H1 (cell line): ENCODE measurements at regions not wholly inside any gene's neighbourhood (a gene's known extent, or its start where the extent isn't known, plus 50 kb on each side); places are given as distances from the start of the nearest gene placed in this dataset.
"Not testable (repeated sequence)": the region's sequence is repeated elsewhere in the genome, so short reads cannot be mapped to it uniquely, and the experiment has no call there.

Experiments used
- CTCF ChIA-PET: fragments of 300-600 bp; sonication (Branson Sonifier 250); formaldehyde crosslinking; loops from one replicate; lab custom pipeline; 2021; ENCODE audit not compliant: partially characterized antibody; lab: Charles Lee
- POLR2A ChIA-PET: fragments of 300-600 bp; sonication (Branson Sonifier 250); formaldehyde crosslinking; loops from one replicate; lab custom pipeline; 2021; ENCODE audit warnings: inconsistent platforms; ENCODE audit not compliant: partially characterized antibody; lab: Charles Lee
- DNase-seq, 2 experiments: peaks; one replicate each; pipeline versions ENCODE4 v3.0.0 to v3.0.0-alpha.2; 2010 to 2022; ENCODE audit warnings: low spot score in 2 of 2, low read depth in 1 of 2, mixed read lengths in 1 of 2
- FAIRE-seq: peaks from 2 replicates; lab custom pipeline; 2011; peaks lifted over from hg19 to GRCh38; lab: Jason Lieb, UNC
- H2AFZ ChIP-seq: 2 replicates; pipeline ENCODE4 v1.8.1; 2012; ENCODE audit warnings: low read length, inconsistent platforms
- H2AK5ac ChIP-seq: 2 replicates; pipeline ENCODE4 v1.6.1; 2013; ENCODE audit warnings: low read depth, low read length
- H2BK120ac ChIP-seq: replicated peaks from 2 replicates; pipeline ENCODE3; 2013; ENCODE audit warnings: low read depth, low read length, inconsistent platforms
- H2BK12ac ChIP-seq: 2 replicates; pipeline ENCODE4 v1.6.1; 2013; ENCODE audit warnings: low read depth, low read length
- H2BK15ac ChIP-seq: 2 replicates; pipeline ENCODE4 v1.6.1; 2013; ENCODE audit warnings: low read length
- H2BK20ac ChIP-seq: 2 replicates; pipeline ENCODE4 v1.6.1; 2013; ENCODE audit warnings: low read length
- H2BK5ac ChIP-seq: 2 replicates; pipeline ENCODE4 v1.6.1; 2013; ENCODE audit warnings: low read depth, low read length
- H3K14ac ChIP-seq: 2 replicates; pipeline ENCODE4 v1.6.1; 2013; ENCODE audit warnings: inconsistent platforms; ENCODE audit not compliant: insufficient read length
- H3K18ac ChIP-seq: 2 replicates; pipeline ENCODE4 v1.6.1; 2013; ENCODE audit warnings: low read length; ENCODE audit errors: extremely low read depth
- H3K23ac ChIP-seq: 2 replicates; pipeline ENCODE4 v1.6.1; 2013; ENCODE audit warnings: inconsistent platforms; ENCODE audit not compliant: insufficient read length
- H3K23me2 ChIP-seq: 2 replicates; pipeline ENCODE4 v1.6.1; 2013; ENCODE audit warnings: low read depth, low read length
- H3K27ac ChIP-seq: 2 replicates; pipeline ENCODE4 v1.6.1; 2011; ENCODE audit warnings: low read depth, low read length, inconsistent platforms
- H3K27me3 ChIP-seq, 4 experiments: replicated peaks in 1 of 4; 1 replicate in 1 of 4; 2 replicates in 3 of 4; pipeline versions ENCODE4 v1.6.1 to v1.8.1; 2011 to 2013; ENCODE audit warnings: low read length in 3 of 4, mild to moderate bottlenecking in 3 of 4, inconsistent platforms in 2 of 4, mixed read lengths in 2 of 4, moderate library complexity in 1 of 4; ENCODE audit not compliant: control insufficient read depth in 3 of 4, insufficient read depth in 3 of 4; ENCODE audit errors: extremely low read depth in 1 of 4
- H3K36me3 ChIP-seq, 4 experiments: 2 replicates each; pipeline versions ENCODE4 v1.6.1 to v1.8.1; 2011 to 2013; ENCODE audit warnings: mild to moderate bottlenecking in 4 of 4, low read length in 3 of 4, moderate library complexity in 2 of 4, control low read depth in 1 of 4, inconsistent platforms in 1 of 4; ENCODE audit not compliant: insufficient read depth in 4 of 4, control insufficient read depth in 2 of 4
- H3K4ac ChIP-seq: replicated peaks from 2 replicates; pipeline ENCODE3; 2013; ENCODE audit warnings: low read length, low read depth, mixed read lengths, inconsistent platforms; ENCODE audit not compliant: insufficient read length
- H3K4me1 ChIP-seq, 4 experiments: replicated peaks in 1 of 4; 1 replicate in 1 of 4; 2 replicates in 3 of 4; pipeline versions ENCODE4 v1.6.1 to v1.8.1; 2011 to 2013; ENCODE audit warnings: low read length in 3 of 4, inconsistent platforms in 2 of 4, mixed read lengths in 1 of 4; ENCODE audit not compliant: insufficient read depth in 4 of 4, control insufficient read depth in 3 of 4
- H3K4me2 ChIP-seq, 2 experiments: 2 replicates each; pipeline versions ENCODE4 v1.6.1 to v1.8.1; 2011 to 2013; ENCODE audit warnings: low read depth in 2 of 2, low read length in 2 of 2, control low read depth in 1 of 2, inconsistent platforms in 1 of 2, mild to moderate bottlenecking in 1 of 2; ENCODE audit not compliant: insufficient read depth in 1 of 2
- H3K4me3 ChIP-seq, 4 experiments: fragments of 200-600, 300-600 bp in 1 of 4; sonication (generic), shearing (Covaris generic), sonication (Bioruptor Twin) in 1 of 4; 2 replicates each; pipeline versions ENCODE4 v1.5.1 to v1.8.1; 2011 to 2016; ENCODE audit warnings: low read length in 4 of 4, low read depth in 3 of 4, control low read depth in 2 of 4, inconsistent platforms in 2 of 4, mild to moderate bottlenecking in 2 of 4, mixed read lengths in 1 of 4, moderate library complexity in 1 of 4; ENCODE audit not compliant: insufficient read depth in 2 of 4; ENCODE audit errors: extremely low read depth in 1 of 4
- H3K56ac ChIP-seq: replicated peaks from 2 replicates; pipeline ENCODE3; 2013; ENCODE audit warnings: low read depth, mild to moderate bottlenecking, mixed read lengths, low read length, inconsistent platforms; ENCODE audit not compliant: insufficient read length
- H3K79me1 ChIP-seq: 2 replicates; pipeline ENCODE4 v1.6.1; 2013; ENCODE audit warnings: low read depth, low read length, control low read depth
- H3K79me2 ChIP-seq, 2 experiments: 2 replicates each; pipeline versions ENCODE4 v1.6.1 to v1.8.1; 2012 to 2013; ENCODE audit warnings: low read length in 2 of 2, mild to moderate bottlenecking in 2 of 2, inconsistent platforms in 1 of 2; ENCODE audit not compliant: insufficient read depth in 2 of 2, control insufficient read depth in 1 of 2
- H3K9ac ChIP-seq, 4 experiments: replicated peaks in 1 of 4; 1 replicate in 1 of 4; 2 replicates in 3 of 4; pipeline versions ENCODE4 v1.6.1 to v1.8.1; 2011 to 2013; ENCODE audit warnings: low read depth in 3 of 4, low read length in 3 of 4, control low read depth in 2 of 4, mild to moderate bottlenecking in 2 of 4, moderate library complexity in 2 of 4, inconsistent platforms in 1 of 4; ENCODE audit errors: extremely low read depth in 1 of 4
- H3K9me3 ChIP-seq, 2 experiments: 2 replicates each; pipeline versions ENCODE4 v1.6.1 to v1.8.1; 2012 to 2013; ENCODE audit warnings: mild to moderate bottlenecking in 2 of 2, moderate library complexity in 2 of 2, control low read depth in 1 of 2, inconsistent platforms in 1 of 2, low read depth in 1 of 2, low read length in 1 of 2, mixed read lengths in 1 of 2; ENCODE audit not compliant: insufficient read depth in 2 of 2
- H4K20me1 ChIP-seq, 2 experiments: replicated peaks in 1 of 2; 2 replicates each; pipeline versions ENCODE3 to v1.8.1; 2011 to 2013; ENCODE audit warnings: inconsistent platforms in 2 of 2, low read length in 2 of 2, mild to moderate bottlenecking in 1 of 2; ENCODE audit not compliant: insufficient read depth in 2 of 2, control insufficient read depth in 1 of 2
- H4K5ac ChIP-seq: 2 replicates; pipeline ENCODE4 v1.6.1; 2013; ENCODE audit warnings: low read length, low read depth, mixed read lengths, inconsistent platforms; ENCODE audit not compliant: insufficient read length
- H4K8ac ChIP-seq: 2 replicates; pipeline ENCODE4 v1.8.0; 2013; ENCODE audit warnings: mild to moderate bottlenecking, moderate library complexity, low read length, inconsistent platforms; ENCODE audit not compliant: insufficient read depth; ENCODE audit errors: extremely low read depth
- H4K91ac ChIP-seq: replicated peaks from 2 replicates; pipeline ENCODE3; 2013; ENCODE audit warnings: low read length, mixed read lengths, inconsistent platforms; ENCODE audit not compliant: insufficient read length
- WGBS, 2 experiments: shearing (Covaris generic) in 1 of 2; methylation state at CpG; one replicate each; pipeline versions ENCODE4 v1.1.6 to v1.1.7; 2013 to 2015; ENCODE audit warnings: low lambda C conversion rate in 2 of 2, mixed read lengths in 2 of 2, inconsistent platforms in 1 of 2, low coverage in 1 of 2, missing lambda C conversion rate in 1 of 2; ENCODE audit not compliant: insufficient replicate concordance in 2 of 2, insufficient coverage in 1 of 2, insufficient read length in 1 of 2; ENCODE audit errors: extremely low coverage in 1 of 2, missing lambda C conversion rate in 1 of 2; 5-methylcytosine and 5-hydroxymethylcytosine counted together

GRCh38 chr1:109857702-109858101, 52.9 kb upstream of the CSF1 start:
- H2BK20ac ChIP-seq, H2AFZ ChIP-seq, H3K4ac ChIP-seq, H3K4me1 ChIP-seq, H3K36me3 ChIP-seq, H2BK12ac ChIP-seq, H3K23me2 ChIP-seq, H3K23ac ChIP-seq, H3K56ac ChIP-seq, H3K9me3 ChIP-seq, POLR2A ChIA-PET, H3K4me2 ChIP-seq, H3K4me3 ChIP-seq, H3K27me3 ChIP-seq, H4K20me1 ChIP-seq, H3K79me1 ChIP-seq, H4K91ac ChIP-seq, H2AK5ac ChIP-seq, H4K5ac ChIP-seq, H2BK15ac ChIP-seq, H4K8ac ChIP-seq, H3K18ac ChIP-seq, H2BK120ac ChIP-seq, FAIRE-seq, H3K79me2 ChIP-seq, H3K27ac ChIP-seq, H3K14ac ChIP-seq, H2BK5ac ChIP-seq, H3K9ac ChIP-seq: not testable (repeated sequence)
- DNase-seq = peak in 1 of 2 experiments; percentile 8
- CTCF ChIA-PET = interaction anchor here (0.8 to 1.6 kb wide), 5 partner anchors 13 to 67 kb away, joined by 3 to 4 read pairs (median 3); no protein-coding TSS in a partner anchor
- 82% methylated on average over 3 of the region's 3 CpGs; no CpG with 5 or more reads in 1 of the 2 experiments for WGBS, 2 experiments

- H2BK15ac ChIP-seq, H3K4ac ChIP-seq, H3K79me2 ChIP-seq, H3K18ac ChIP-seq, H3K9ac ChIP-seq, H4K91ac ChIP-seq, H3K9me3 ChIP-seq, H3K23ac ChIP-seq, H2BK12ac ChIP-seq, FAIRE-seq, H3K27me3 ChIP-seq, H2BK20ac ChIP-seq, H3K36me3 ChIP-seq, H4K8ac ChIP-seq, POLR2A ChIA-PET, CTCF ChIA-PET, H4K5ac ChIP-seq, H2BK120ac ChIP-seq, H3K27ac ChIP-seq, H2AK5ac ChIP-seq, H3K4me3 ChIP-seq, H2AFZ ChIP-seq, H3K4me1 ChIP-seq, H4K20me1 ChIP-seq, H3K56ac ChIP-seq, H3K23me2 ChIP-seq, H3K79me1 ChIP-seq, H3K14ac ChIP-seq, H3K4me2 ChIP-seq, H2BK5ac ChIP-seq: not testable (repeated sequence)
- 89% methylated on average over 6 of the region's 6 CpGs; no CpG with 5 or more reads in 1 of the 2 experiments for WGBS, 2 experiments
- DNase-seq = peak in 1 of 2 experiments; percentile 17
These were observed 54.7 kb upstream of the CSF1 start for GRCh38 chr1:109855986-109856385.
